Loucy (cell line): ENCODE measurements at regions not wholly inside any gene's neighbourhood (a gene's known extent, or its start where the extent isn't known, plus 50 kb on each side); places are given as distances from the start of the nearest gene placed in this dataset.
"Not testable (repeated sequence)": the region's sequence is repeated elsewhere in the genome, so short reads cannot be mapped to it uniquely, and the experiment has no call there.

Experiments used
- H2AFZ ChIP-seq: fragments of 200-600 bp; sonication (generic); 2 replicates; pipeline ENCODE4 v1.6.0; 2016; ENCODE audit warnings: antibody characterized with exemption, mild to moderate bottlenecking, low read length, moderate library complexity
- H3F3A ChIP-seq: fragments of 200-600 bp; 2 replicates; pipeline ENCODE4 v1.6.0; 2016; ENCODE audit warnings: antibody characterized with exemption, low read depth, mild to moderate bottlenecking
- H3K27me3 ChIP-seq: fragments of 200-600 bp; sonication (generic); 2 replicates; pipeline ENCODE4 v1.6.1; 2014; ENCODE audit warnings: low read length, mild to moderate bottlenecking; ENCODE audit not compliant: insufficient read depth, poor library complexity, severe bottlenecking
- H3K36me3 ChIP-seq: fragments of 200-600 bp; sonication (generic); 2 replicates; pipeline ENCODE4 v1.6.1; 2016; ENCODE audit warnings: low read length; ENCODE audit not compliant: insufficient read depth
- H3K4me1 ChIP-seq: fragments of 200-600 bp; sonication (generic); 2 replicates; pipeline ENCODE4 v1.5.1; 2014; ENCODE audit warnings: low read length, mild to moderate bottlenecking; ENCODE audit not compliant: insufficient read depth, poor library complexity, severe bottlenecking
- H3K4me2 ChIP-seq: fragments of 200-600 bp; sonication (generic); 2 replicates; pipeline ENCODE4 v1.6.0; 2014; ENCODE audit warnings: antibody characterized with exemption, low read length, low read depth, mild to moderate bottlenecking; ENCODE audit not compliant: poor library complexity, severe bottlenecking
- H3K4me3 ChIP-seq: fragments of 200-600 bp; sonication (generic); 2 replicates; pipeline ENCODE4 v1.5.1; 2014; ENCODE audit warnings: low read length, mild to moderate bottlenecking, mixed read lengths; ENCODE audit not compliant: poor library complexity, severe bottlenecking
- H3K79me2 ChIP-seq: fragments of 200-600 bp; sonication (generic); 2 replicates; pipeline ENCODE4 v1.6.1; 2014; ENCODE audit warnings: low read length; ENCODE audit not compliant: insufficient read depth
- H3K9ac ChIP-seq: fragments of 200-600 bp; sonication (generic); 2 replicates; pipeline ENCODE4 v1.6.0; 2014; ENCODE audit warnings: mild to moderate bottlenecking, low read depth, low read length, moderate library complexity; ENCODE audit not compliant: poor library complexity, severe bottlenecking
- H3K9me2 ChIP-seq: fragments of 200-600 bp; sonication (generic); replicated peaks from 2 replicates; pipeline ENCODE4 v1.6.1; 2016; ENCODE audit warnings: low read depth, low read length, mixed read lengths
- H3K9me3 ChIP-seq: fragments of 200-600 bp; sonication (generic); 2 replicates; pipeline ENCODE4 v1.6.1; 2014; ENCODE audit warnings: mild to moderate bottlenecking, antibody characterized with exemption, low read length, low read depth; ENCODE audit not compliant: insufficient read depth
- H4K20me1 ChIP-seq: fragments of 200-600 bp; sonication (generic); 2 replicates; pipeline ENCODE4 v1.6.0; 2014; ENCODE audit warnings: antibody characterized with exemption, low read length, mild to moderate bottlenecking; ENCODE audit not compliant: insufficient read depth, poor library complexity, severe bottlenecking
- EZH2phosphoT487 ChIP-seq: fragments of 200-600 bp; IDR thresholded peaks from 2 replicates; pipeline ENCODE4 v1.6.1; 2018; ENCODE audit warnings: antibody characterized with exemption, mild to moderate bottlenecking, moderate library complexity, borderline replicate concordance
- TF ChIP-seq, protein P1 (sequence below): fragments of 200-600 bp; sonication (generic); conservative IDR thresholded peaks from 2 replicates; pipeline ENCODE4 v1.5.1; 2014; ENCODE audit warnings: mild to moderate bottlenecking, antibody characterized with exemption, low read length

- H2AFZ ChIP-seq = no peak overlapping the region
Observed at GRCh38 chr6:111928139-111928538, 54.9 kb upstream of the FYN start.

DNA sequence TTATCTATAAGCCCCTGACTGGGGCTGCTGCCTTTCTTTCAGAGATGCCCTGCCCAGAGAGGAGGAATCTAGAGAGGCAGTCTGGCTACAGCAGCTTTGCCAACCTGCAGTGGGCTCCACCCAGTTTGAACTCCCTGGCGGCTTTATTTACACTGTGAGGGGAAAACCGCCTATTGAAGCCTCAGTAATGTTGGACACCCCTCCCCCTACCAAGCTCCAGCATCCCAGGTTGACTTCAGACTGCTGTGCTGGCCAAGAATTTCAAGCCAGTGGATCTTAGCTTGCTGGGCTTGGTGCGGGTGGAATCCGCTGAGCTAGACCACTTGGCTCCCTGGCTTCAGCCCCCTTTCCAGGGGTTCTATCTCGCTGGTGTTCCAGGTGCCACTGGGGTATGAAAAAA lies 61.4 kb upstream of the FYN start:
- not testable (repeated sequence) for H4K20me1 ChIP-seq, H3K36me3 ChIP-seq, H3K4me3 ChIP-seq, H2AFZ ChIP-seq, H3K79me2 ChIP-seq, H3K9ac ChIP-seq, H3F3A ChIP-seq, H3K9me3 ChIP-seq, H3K9me2 ChIP-seq, H3K4me1 ChIP-seq, H3K4me2 ChIP-seq, H3K27me3 ChIP-seq

More at GRCh38 chr6:111928139-111928538, 54.9 kb upstream of the FYN start:
- H3K4me2 ChIP-seq = no peak overlapping the region
- H3K4me3 ChIP-seq = no peak overlapping the region
- H3K36me3 ChIP-seq = no peaks in the 10 kb centered on the region
- H3K9me2 ChIP-seq = no peaks in the 10 kb centered on the region
- H3K79me2 ChIP-seq = no peaks in the 10 kb centered on the region
- H3K9me3 ChIP-seq = no peaks in the 10 kb centered on the region
- no peaks in the 10 kb centered on the region for H4K20me1 ChIP-seq
- no peaks in the 10 kb centered on the region for H3F3A ChIP-seq
- H3K27me3 ChIP-seq = no peaks in the 10 kb centered on the region
- TF ChIP-seq, protein P1, sequence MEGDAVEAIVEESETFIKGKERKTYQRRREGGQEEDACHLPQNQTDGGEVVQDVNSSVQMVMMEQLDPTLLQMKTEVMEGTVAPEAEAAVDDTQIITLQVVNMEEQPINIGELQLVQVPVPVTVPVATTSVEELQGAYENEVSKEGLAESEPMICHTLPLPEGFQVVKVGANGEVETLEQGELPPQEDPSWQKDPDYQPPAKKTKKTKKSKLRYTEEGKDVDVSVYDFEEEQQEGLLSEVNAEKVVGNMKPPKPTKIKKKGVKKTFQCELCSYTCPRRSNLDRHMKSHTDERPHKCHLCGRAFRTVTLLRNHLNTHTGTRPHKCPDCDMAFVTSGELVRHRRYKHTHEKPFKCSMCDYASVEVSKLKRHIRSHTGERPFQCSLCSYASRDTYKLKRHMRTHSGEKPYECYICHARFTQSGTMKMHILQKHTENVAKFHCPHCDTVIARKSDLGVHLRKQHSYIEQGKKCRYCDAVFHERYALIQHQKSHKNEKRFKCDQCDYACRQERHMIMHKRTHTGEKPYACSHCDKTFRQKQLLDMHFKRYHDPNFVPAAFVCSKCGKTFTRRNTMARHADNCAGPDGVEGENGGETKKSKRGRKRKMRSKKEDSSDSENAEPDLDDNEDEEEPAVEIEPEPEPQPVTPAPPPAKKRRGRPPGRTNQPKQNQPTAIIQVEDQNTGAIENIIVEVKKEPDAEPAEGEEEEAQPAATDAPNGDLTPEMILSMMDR = no peak
- no peak for TF ChIP-seq EZH2phosphoT487
- H3K9ac ChIP-seq = no peak overlapping the region
- H3K4me1 ChIP-seq = peaks cover 10% of the 10 kb centered on the region

DNA sequence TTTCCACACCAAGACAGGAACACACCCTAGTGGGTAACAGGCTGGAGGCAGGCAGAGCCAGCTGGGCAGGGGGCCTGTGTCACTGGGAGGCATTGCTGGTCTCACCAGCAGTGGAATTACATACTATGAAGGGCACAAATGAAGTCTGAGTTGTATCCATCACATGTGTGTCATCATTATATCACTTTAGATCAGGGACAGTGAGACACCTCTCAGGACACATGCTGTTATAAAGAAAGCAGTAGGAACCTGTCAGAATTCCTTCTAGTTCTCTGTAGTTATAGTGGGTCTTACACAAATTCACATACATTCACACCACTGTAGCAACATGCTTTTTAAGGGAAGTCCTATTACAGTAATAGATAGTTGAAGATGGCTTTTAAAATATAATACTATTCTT lies 63.5 kb upstream of the FYN start:
- H4K20me1 ChIP-seq = no peaks in the 10 kb centered on the region
- H3K36me3 ChIP-seq = no peaks in the 10 kb centered on the region
- H3F3A ChIP-seq = no peaks in the 10 kb centered on the region
- H2AFZ ChIP-seq = no peak overlapping the region
- no peak for TF ChIP-seq EZH2phosphoT487
- TF ChIP-seq, protein P1 = no peak
- no peaks in the 10 kb centered on the region for H3K4me1 ChIP-seq
- H3K9me3 ChIP-seq = peaks cover under 1% of the 10 kb centered on the region; the same call in 1 of the 2 replicates
- no peak overlapping the region for H3K4me3 ChIP-seq
- no peaks in the 10 kb centered on the region for H3K79me2 ChIP-seq
- H3K9ac ChIP-seq = no peak overlapping the region
- no peaks in the 10 kb centered on the region for H3K27me3 ChIP-seq
- H3K9me2 ChIP-seq = no peaks in the 10 kb centered on the region
- no peak overlapping the region for H3K4me2 ChIP-seq

GRCh38 chr6:111938710-111939109 lies 65.5 kb upstream of the FYN start:
- H3K36me3 ChIP-seq = no peaks in the 10 kb centered on the region
- H3K79me2 ChIP-seq = no peaks in the 10 kb centered on the region
- no peak overlapping the region for H3K4me3 ChIP-seq
- no peak for TF ChIP-seq EZH2phosphoT487
- TF ChIP-seq, protein P1 = no peak
- H3K4me1 ChIP-seq = no peaks in the 10 kb centered on the region
- H3K9ac ChIP-seq = no peak overlapping the region
- H3K9me3 ChIP-seq = peaks cover 3% of the 10 kb centered on the region; the same call in 1 of the 2 replicates
- no peak overlapping the region for H3K4me2 ChIP-seq
- no peaks in the 10 kb centered on the region for H4K20me1 ChIP-seq
- H3K27me3 ChIP-seq = no peaks in the 10 kb centered on the region
- H3F3A ChIP-seq = no peaks in the 10 kb centered on the region
- H3K9me2 ChIP-seq = no peaks in the 10 kb centered on the region
- H2AFZ ChIP-seq = 0 out of 2 replicates have a peak overlapping the region, but pooled peaks have one; percentile 5
